PC-9 (cell line): ENCODE measurements at regions not wholly inside any gene's neighbourhood (a gene's known extent, or its start where the extent isn't known, plus 50 kb on each side); places are given as distances from the start of the nearest gene placed in this dataset.

ENCODE experiments used
- BruUV-seq: library from RNA; stranded (reverse); fragments of 400-500 nt; replicated peaks from 2 replicates; lab custom pipeline; 2021; lab: Mats Ljungman, UMichigan
- CTCF ChIA-PET: fragments of 300-600 bp; sonication (Branson Sonifier 250); formaldehyde crosslinking; loops from one replicate; lab custom pipeline; 2022; ENCODE audit warnings: antibody characterized with exemption; lab: Charles Lee
- POLR2A ChIA-PET: fragments of 300-600 bp; sonication (Branson Sonifier 250); formaldehyde crosslinking; loops from one replicate; lab custom pipeline; 2022; ENCODE audit warnings: antibody characterized with exemption; ENCODE audit not compliant: unreplicated experiment; lab: Charles Lee
- DNase-seq, 2 experiments: peaks; one replicate each; pipeline versions ENCODE4 v3.0.0 to v3.0.0-alpha.2; 2015 to 2022; ENCODE audit warnings: mixed read lengths in 1 of 2
- H2AFZ ChIP-seq: fragments of 200-600 bp; sonication (generic); 2 replicates; pipeline ENCODE4 v1.8.1; 2017; ENCODE audit warnings: antibody characterized with exemption
- H3F3A ChIP-seq: fragments of 200-600 bp; sonication (generic); 2 replicates; pipeline ENCODE4 v1.8.1; 2017; ENCODE audit warnings: antibody characterized with exemption, mild to moderate bottlenecking, low read depth; ENCODE audit not compliant: insufficient read depth
- H3K27ac ChIP-seq: fragments of 200-600 bp; sonication (generic); 2 replicates; pipeline ENCODE4 v1.6.1; 2016; ENCODE audit warnings: mixed run types
- H3K27me3 ChIP-seq: fragments of 200-600 bp; sonication (generic); 2 replicates; pipeline ENCODE4 v1.6.1; 2016; ENCODE audit warnings: low read depth, mixed run types; ENCODE audit not compliant: insufficient read depth
- H3K36me3 ChIP-seq: fragments of 200-600 bp; sonication (generic); 2 replicates; pipeline ENCODE4 v1.6.1; 2016; ENCODE audit warnings: low read depth, mixed run types
- H3K4me1 ChIP-seq: fragments of 200-600 bp; sonication (generic); replicated peaks from 2 replicates; pipeline ENCODE4 v1.6.1; 2016; ENCODE audit warnings: mixed run types; ENCODE audit not compliant: insufficient read depth
- H3K4me2 ChIP-seq: fragments of 200-600 bp; sonication (generic); 2 replicates; pipeline ENCODE4 v1.6.1; 2017; ENCODE audit warnings: mixed run types
- H3K4me3 ChIP-seq: fragments of 200-600 bp; sonication (generic); 2 replicates; pipeline ENCODE4 v1.6.1; 2016; ENCODE audit warnings: mixed run types
- H3K79me2 ChIP-seq: fragments of 200-600 bp; sonication (generic); 2 replicates; pipeline ENCODE4 v1.6.1; 2017; ENCODE audit warnings: low read depth, mixed run types
- H3K9me2 ChIP-seq: fragments of 200-600 bp; sonication (generic); 2 replicates; pipeline ENCODE4 v1.8.1; 2017; ENCODE audit warnings: mild to moderate bottlenecking; ENCODE audit not compliant: insufficient read depth
- H3K9me3 ChIP-seq: fragments of 200-600 bp; sonication (generic); 2 replicates; pipeline ENCODE4 v1.8.1; 2016; ENCODE audit warnings: low read depth; ENCODE audit not compliant: insufficient read depth
- H4K20me1 ChIP-seq: fragments of 200-600 bp; sonication (generic); 2 replicates; pipeline ENCODE4 v1.8.1; 2017; ENCODE audit not compliant: insufficient read depth
- CTCF ChIP-seq: fragments of 200-600 bp; sonication (generic); conservative IDR thresholded peaks from 2 replicates; pipeline ENCODE4 v1.6.1; 2017; ENCODE audit warnings: mixed run types, antibody characterized with exemption, mild to moderate bottlenecking, moderate library complexity
- EZH2 ChIP-seq: fragments of 200-600 bp; sonication (generic); IDR thresholded peaks from 2 replicates; pipeline ENCODE4 v1.8.0; 2017; ENCODE audit warnings: antibody characterized with exemption, low read depth
- intact Hi-C: fragments of 100-400 bp; cut with micrococcal nuclease; formaldehyde crosslinking; loops from one replicate; pipeline ENCODE4 v1.10.0; 2022; ENCODE audit not compliant: unreplicated experiment

- no peaks in the 10 kb centered on the region for H3K36me3 ChIP-seq
- DNase-seq = no peak
- no TSS peak for BruUV-seq
- no peaks in the 10 kb centered on the region for H3K79me2 ChIP-seq
- no peak overlapping the region for H2AFZ ChIP-seq
- H3K9me2 ChIP-seq = no peaks in the 10 kb centered on the region
- H3K9me3 ChIP-seq = no peaks in the 10 kb centered on the region
- no peaks in the 10 kb centered on the region for H3K4me1 ChIP-seq
- H3F3A ChIP-seq = no peaks in the 10 kb centered on the region
- H3K4me2 ChIP-seq = no peak overlapping the region
- H4K20me1 ChIP-seq = no peaks in the 10 kb centered on the region
- H3K27ac ChIP-seq = no peak overlapping the region
- intact Hi-C loops = no loop called here
- ChIA-PET POLR2A (no interaction called here), CTCF (no interaction called here)
- no peak for TF ChIP-seq CTCF
- TF ChIP-seq EZH2 = no peak
- H3K27me3 ChIP-seq = peaks cover 44% of the 10 kb centered on the region; the same call in 1 of the 2 replicates
- H3K4me3 ChIP-seq = no peak overlapping the region
These were observed 207.7 kb downstream of the TTC8 start for GRCh38 chr14:89032086-89032649.

GRCh38 chr14:89033756-89034155, 209.3 kb downstream of the TTC8 start:
- CTCF ChIA-PET = no interaction called here
- H3K4me3 ChIP-seq = no peak overlapping the region
- TF ChIP-seq CTCF = no peak
- no peak for TF ChIP-seq EZH2
- POLR2A ChIA-PET = no interaction called here
- no peaks in the 10 kb centered on the region for H4K20me1 ChIP-seq
- no peak overlapping the region for H3K4me2 ChIP-seq
- H3F3A ChIP-seq = no peaks in the 10 kb centered on the region
- no peak for DNase-seq
- H3K79me2 ChIP-seq = no peaks in the 10 kb centered on the region
- peaks cover 44% of the 10 kb centered on the region; the same call in 1 of the 2 replicates for H3K27me3 ChIP-seq
- H3K27ac ChIP-seq = no peak overlapping the region
- intact Hi-C loops = no loop called here
- no peaks in the 10 kb centered on the region for H3K36me3 ChIP-seq
- no TSS peak for BruUV-seq
- H3K9me2 ChIP-seq = no peaks in the 10 kb centered on the region
- no peaks in the 10 kb centered on the region for H3K4me1 ChIP-seq
- no peaks in the 10 kb centered on the region for H3K9me3 ChIP-seq
- no peak overlapping the region for H2AFZ ChIP-seq

- no peak overlapping the region for H3K4me3 ChIP-seq
- H3K4me1 ChIP-seq = peaks cover 6% of the 10 kb centered on the region; the same call in 1 of the 2 replicates
- H3K79me2 ChIP-seq = no peaks in the 10 kb centered on the region
- H2AFZ ChIP-seq = no peak overlapping the region
- intact Hi-C loops = no loop called here
- no peaks in the 10 kb centered on the region for H4K20me1 ChIP-seq
- H3K27ac ChIP-seq = no peak overlapping the region
- no peaks in the 10 kb centered on the region for H3K9me3 ChIP-seq
- no peaks in the 10 kb centered on the region for H3K9me2 ChIP-seq
- TF ChIP-seq CTCF (no peak), EZH2 (no peak)
- no peak overlapping the region for H3K4me2 ChIP-seq
- POLR2A ChIA-PET = no interaction called here
- no peaks in the 10 kb centered on the region for H3K36me3 ChIP-seq
- peaks cover 4% of the 10 kb centered on the region; the same call in 1 of the 2 replicates for H3F3A ChIP-seq
- no peak for DNase-seq
- BruUV-seq = no TSS peak
- H3K27me3 ChIP-seq = peaks cover 42% of the 10 kb centered on the region; the same call in 1 of the 2 replicates
- CTCF ChIA-PET = no interaction called here
These were observed 211.9 kb downstream of the TTC8 start for GRCh38 chr14:89036371-89036770.
